PC-9 (cell line): ENCODE measurements at regions not wholly inside any gene's neighbourhood (a gene's known extent, or its start where the extent isn't known, plus 50 kb on each side); places are given as distances from the start of the nearest gene placed in this dataset.

Source experiments
- BruUV-seq: library from RNA; stranded (reverse); fragments of 400-500 nt; replicated peaks from 2 replicates; lab custom pipeline; 2021; lab: Mats Ljungman, UMichigan
- CTCF ChIA-PET: fragments of 300-600 bp; sonication (Branson Sonifier 250); formaldehyde crosslinking; loops from one replicate; lab custom pipeline; 2022; ENCODE audit warnings: antibody characterized with exemption; lab: Charles Lee
- POLR2A ChIA-PET: fragments of 300-600 bp; sonication (Branson Sonifier 250); formaldehyde crosslinking; loops from one replicate; lab custom pipeline; 2022; ENCODE audit warnings: antibody characterized with exemption; ENCODE audit not compliant: unreplicated experiment; lab: Charles Lee
- DNase-seq, 2 experiments: peaks; one replicate each; pipeline versions ENCODE4 v3.0.0 to v3.0.0-alpha.2; 2015 to 2022; ENCODE audit warnings: mixed read lengths in 1 of 2
- H2AFZ ChIP-seq: fragments of 200-600 bp; sonication (generic); 2 replicates; pipeline ENCODE4 v1.8.1; 2017; ENCODE audit warnings: antibody characterized with exemption
- H3F3A ChIP-seq: fragments of 200-600 bp; sonication (generic); 2 replicates; pipeline ENCODE4 v1.8.1; 2017; ENCODE audit warnings: antibody characterized with exemption, mild to moderate bottlenecking, low read depth; ENCODE audit not compliant: insufficient read depth
- H3K27ac ChIP-seq: fragments of 200-600 bp; sonication (generic); 2 replicates; pipeline ENCODE4 v1.6.1; 2016; ENCODE audit warnings: mixed run types
- H3K27me3 ChIP-seq: fragments of 200-600 bp; sonication (generic); 2 replicates; pipeline ENCODE4 v1.6.1; 2016; ENCODE audit warnings: low read depth, mixed run types; ENCODE audit not compliant: insufficient read depth
- H3K36me3 ChIP-seq: fragments of 200-600 bp; sonication (generic); 2 replicates; pipeline ENCODE4 v1.6.1; 2016; ENCODE audit warnings: low read depth, mixed run types
- H3K4me1 ChIP-seq: fragments of 200-600 bp; sonication (generic); replicated peaks from 2 replicates; pipeline ENCODE4 v1.6.1; 2016; ENCODE audit warnings: mixed run types; ENCODE audit not compliant: insufficient read depth
- H3K4me2 ChIP-seq: fragments of 200-600 bp; sonication (generic); 2 replicates; pipeline ENCODE4 v1.6.1; 2017; ENCODE audit warnings: mixed run types
- H3K4me3 ChIP-seq: fragments of 200-600 bp; sonication (generic); 2 replicates; pipeline ENCODE4 v1.6.1; 2016; ENCODE audit warnings: mixed run types
- H3K79me2 ChIP-seq: fragments of 200-600 bp; sonication (generic); 2 replicates; pipeline ENCODE4 v1.6.1; 2017; ENCODE audit warnings: low read depth, mixed run types
- H3K9me2 ChIP-seq: fragments of 200-600 bp; sonication (generic); 2 replicates; pipeline ENCODE4 v1.8.1; 2017; ENCODE audit warnings: mild to moderate bottlenecking; ENCODE audit not compliant: insufficient read depth
- H3K9me3 ChIP-seq: fragments of 200-600 bp; sonication (generic); 2 replicates; pipeline ENCODE4 v1.8.1; 2016; ENCODE audit warnings: low read depth; ENCODE audit not compliant: insufficient read depth
- H4K20me1 ChIP-seq: fragments of 200-600 bp; sonication (generic); 2 replicates; pipeline ENCODE4 v1.8.1; 2017; ENCODE audit not compliant: insufficient read depth
- EZH2 ChIP-seq: fragments of 200-600 bp; sonication (generic); IDR thresholded peaks from 2 replicates; pipeline ENCODE4 v1.8.0; 2017; ENCODE audit warnings: antibody characterized with exemption, low read depth
- intact Hi-C: fragments of 100-400 bp; cut with micrococcal nuclease; formaldehyde crosslinking; loops from one replicate; pipeline ENCODE4 v1.10.0; 2022; ENCODE audit not compliant: unreplicated experiment
- TF ChIP-seq, protein P1 (sequence below): fragments of 200-600 bp; sonication (generic); conservative IDR thresholded peaks from 2 replicates; pipeline ENCODE4 v1.6.1; 2017; ENCODE audit warnings: mixed run types, antibody characterized with exemption, mild to moderate bottlenecking, moderate library complexity

GRCh38 chr3:96169111-96169766, 645.2 kb upstream of the EPHA6 start:
- no peaks in the 10 kb centered on the region; the same call in 1 of the 2 replicates for H3K9me2 ChIP-seq
- H3K27ac ChIP-seq: no peak overlapping the region
- no peaks in the 10 kb centered on the region for H3K79me2 ChIP-seq
- no peak for DNase-seq
- TF ChIP-seq, protein P1, sequence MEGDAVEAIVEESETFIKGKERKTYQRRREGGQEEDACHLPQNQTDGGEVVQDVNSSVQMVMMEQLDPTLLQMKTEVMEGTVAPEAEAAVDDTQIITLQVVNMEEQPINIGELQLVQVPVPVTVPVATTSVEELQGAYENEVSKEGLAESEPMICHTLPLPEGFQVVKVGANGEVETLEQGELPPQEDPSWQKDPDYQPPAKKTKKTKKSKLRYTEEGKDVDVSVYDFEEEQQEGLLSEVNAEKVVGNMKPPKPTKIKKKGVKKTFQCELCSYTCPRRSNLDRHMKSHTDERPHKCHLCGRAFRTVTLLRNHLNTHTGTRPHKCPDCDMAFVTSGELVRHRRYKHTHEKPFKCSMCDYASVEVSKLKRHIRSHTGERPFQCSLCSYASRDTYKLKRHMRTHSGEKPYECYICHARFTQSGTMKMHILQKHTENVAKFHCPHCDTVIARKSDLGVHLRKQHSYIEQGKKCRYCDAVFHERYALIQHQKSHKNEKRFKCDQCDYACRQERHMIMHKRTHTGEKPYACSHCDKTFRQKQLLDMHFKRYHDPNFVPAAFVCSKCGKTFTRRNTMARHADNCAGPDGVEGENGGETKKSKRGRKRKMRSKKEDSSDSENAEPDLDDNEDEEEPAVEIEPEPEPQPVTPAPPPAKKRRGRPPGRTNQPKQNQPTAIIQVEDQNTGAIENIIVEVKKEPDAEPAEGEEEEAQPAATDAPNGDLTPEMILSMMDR: no peak
- no peak for TF ChIP-seq EZH2
- ChIA-PET CTCF (no interaction called here), POLR2A (no interaction called here)
- H3K9me3 ChIP-seq: peaks cover 3% of the 10 kb centered on the region; the same call in 1 of the 2 replicates
- intact Hi-C loops: no loop called here
- H3K4me3 ChIP-seq: no peak overlapping the region
- no peaks in the 10 kb centered on the region for H4K20me1 ChIP-seq
- no peak overlapping the region for H3K4me2 ChIP-seq
- H3F3A ChIP-seq: no peaks in the 10 kb centered on the region
- no peaks in the 10 kb centered on the region for H3K27me3 ChIP-seq
- H3K4me1 ChIP-seq: no peaks in the 10 kb centered on the region
- no peak overlapping the region for H2AFZ ChIP-seq
- BruUV-seq: no TSS peak
- H3K36me3 ChIP-seq: no peaks in the 10 kb centered on the region

GRCh38 chr3:96172917-96173316, 641.5 kb upstream of the EPHA6 start:
- Histone ChIP-seq H3K4me3 (no peak overlapping the region), H3K36me3 (no peaks in the 10 kb centered on the region), H3K4me2 (no peak overlapping the region), H3F3A (no peaks in the 10 kb centered on the region), H4K20me1 (no peaks in the 10 kb centered on the region), H3K9me3 (no peaks in the 10 kb centered on the region), H3K79me2 (no peaks in the 10 kb centered on the region), H3K27me3 (no peaks in the 10 kb centered on the region), H3K9me2 (no peaks in the 10 kb centered on the region; the same call in 1 of the 2 replicates), H3K27ac (no peak overlapping the region), H3K4me1 (no peaks in the 10 kb centered on the region), H2AFZ (no peak overlapping the region)
- CTCF ChIA-PET: no interaction called here
- DNase-seq: no peak
- intact Hi-C loops: no loop called here
- POLR2A ChIA-PET: no interaction called here
- no TSS peak for BruUV-seq
- TF ChIP-seq, protein P1: no peak
- no peak for TF ChIP-seq EZH2

- Histone ChIP-seq H3K27ac (no peak overlapping the region), H3K27me3 (no peaks in the 10 kb centered on the region), H3K4me3 (no peak overlapping the region), H3K36me3 (no peaks in the 10 kb centered on the region), H3K4me2 (no peak overlapping the region), H2AFZ (no peak overlapping the region), H3K79me2 (no peaks in the 10 kb centered on the region), H4K20me1 (no peaks in the 10 kb centered on the region), H3K9me3 (no peaks in the 10 kb centered on the region), H3K4me1 (no peaks in the 10 kb centered on the region), H3K9me2 (no peaks in the 10 kb centered on the region), H3F3A (no peaks in the 10 kb centered on the region)
- no peak for DNase-seq
- ChIA-PET POLR2A (no interaction called here), CTCF (no interaction called here)
- no TSS peak for BruUV-seq
- intact Hi-C loops: no loop called here
- TF ChIP-seq, protein P1: no peak
- TF ChIP-seq EZH2: no peak
Measured at GRCh38 chr3:96175500-96175899, 638.9 kb upstream of the EPHA6 start.
